HUES48 (cell line): ENCODE measurements at regions not wholly inside any gene's neighbourhood (a gene's known extent, or its start where the extent isn't known, plus 50 kb on each side); places are given as distances from the start of the nearest gene placed in this dataset.

Experiments used
- H3K27ac ChIP-seq: one replicate; pipeline ENCODE4 v1.7.0; 2013; ENCODE audit warnings: low read depth, low read length, inconsistent platforms
- H3K27me3 ChIP-seq: 2 replicates; pipeline ENCODE4 v1.6.1; 2013; ENCODE audit warnings: mild to moderate bottlenecking, low read length; ENCODE audit not compliant: control insufficient read depth, insufficient read depth
- H3K36me3 ChIP-seq: 2 replicates; pipeline ENCODE4 v1.6.1; 2013; ENCODE audit warnings: low read length; ENCODE audit not compliant: control insufficient read depth, insufficient read depth
- H3K4me1 ChIP-seq: 2 replicates; pipeline ENCODE4 v1.6.1; 2013; ENCODE audit warnings: mild to moderate bottlenecking, low read length; ENCODE audit not compliant: control insufficient read depth, insufficient read depth
- H3K4me3 ChIP-seq: 2 replicates; pipeline ENCODE4 v1.5.1; 2013; ENCODE audit warnings: mild to moderate bottlenecking, low read depth, low read length
- H3K9ac ChIP-seq: 2 replicates; pipeline ENCODE4 v1.6.1; 2013; ENCODE audit warnings: mild to moderate bottlenecking, low read depth, low read length, moderate library complexity
- H3K9me3 ChIP-seq: 2 replicates; pipeline ENCODE4 v1.6.1; 2013; ENCODE audit warnings: low read length; ENCODE audit not compliant: control insufficient read depth, insufficient read depth

- no peaks in the 10 kb centered on the region for H3K9me3 ChIP-seq
- no peak overlapping the region for H3K9ac ChIP-seq
- no peaks in the 10 kb centered on the region for H3K27me3 ChIP-seq
- H3K36me3 ChIP-seq, result no peaks in the 10 kb centered on the region
- H3K4me1 ChIP-seq, result no peaks in the 10 kb centered on the region
- H3K27ac ChIP-seq, result no peak overlapping the region
- H3K4me3 ChIP-seq, result no peak overlapping the region
Measured at GRCh38 chr5:6085341-6085860, 292.9 kb downstream of the MED10 start.

GRCh38 chr5:6084836-6085235 lies 293.5 kb downstream of the MED10 start:
- H3K27me3 ChIP-seq, result no peaks in the 10 kb centered on the region
- H3K4me3 ChIP-seq, result no peak overlapping the region
- no peak overlapping the region for H3K9ac ChIP-seq
- no peaks in the 10 kb centered on the region for H3K36me3 ChIP-seq
- H3K27ac ChIP-seq, result no peak overlapping the region
- no peaks in the 10 kb centered on the region for H3K9me3 ChIP-seq
- no peaks in the 10 kb centered on the region for H3K4me1 ChIP-seq

GRCh38 chr5:6084376-6084775 lies 294.0 kb downstream of the MED10 start:
- H3K4me3 ChIP-seq, result no peak overlapping the region
- H3K36me3 ChIP-seq, result no peaks in the 10 kb centered on the region
- no peak overlapping the region for H3K9ac ChIP-seq
- no peaks in the 10 kb centered on the region for H3K27me3 ChIP-seq
- no peaks in the 10 kb centered on the region for H3K4me1 ChIP-seq
- H3K27ac ChIP-seq, result no peak overlapping the region
- no peaks in the 10 kb centered on the region for H3K9me3 ChIP-seq

- Histone ChIP-seq H3K4me1 (no peaks in the 10 kb centered on the region), H3K9ac (no peak overlapping the region), H3K27me3 (no peaks in the 10 kb centered on the region), H3K4me3 (no peak overlapping the region), H3K27ac (no peak overlapping the region), H3K9me3 (no peaks in the 10 kb centered on the region), H3K36me3 (no peaks in the 10 kb centered on the region)
Measured at GRCh38 chr5:6083311-6083978, 294.9 kb downstream of the MED10 start.

GRCh38 chr5:6082685-6083084 lies 295.7 kb downstream of the MED10 start:
- no peaks in the 10 kb centered on the region for H3K9me3 ChIP-seq
- H3K4me3 ChIP-seq, result no peak overlapping the region
- no peak overlapping the region for H3K27ac ChIP-seq
- H3K27me3 ChIP-seq, result no peaks in the 10 kb centered on the region
- H3K9ac ChIP-seq, result no peak overlapping the region
- no peaks in the 10 kb centered on the region for H3K36me3 ChIP-seq
- no peaks in the 10 kb centered on the region for H3K4me1 ChIP-seq

GRCh38 chr5:6081727-6082210 lies 296.6 kb downstream of the MED10 start:
- no peak overlapping the region for H3K27ac ChIP-seq
- H3K36me3 ChIP-seq, result no peaks in the 10 kb centered on the region
- no peaks in the 10 kb centered on the region for H3K27me3 ChIP-seq
- H3K4me3 ChIP-seq, result no peak overlapping the region
- H3K9me3 ChIP-seq, result no peaks in the 10 kb centered on the region
- no peak overlapping the region for H3K9ac ChIP-seq
- no peaks in the 10 kb centered on the region for H3K4me1 ChIP-seq

- Histone ChIP-seq H3K9me3 (no peaks in the 10 kb centered on the region), H3K4me3 (no peak overlapping the region), H3K4me1 (no peaks in the 10 kb centered on the region), H3K27me3 (no peaks in the 10 kb centered on the region), H3K27ac (no peak overlapping the region), H3K9ac (no peak overlapping the region), H3K36me3 (no peaks in the 10 kb centered on the region)
Measured at GRCh38 chr5:6080930-6081726, 297.2 kb downstream of the MED10 start.

GRCh38 chr5:6080436-6080835 lies 297.9 kb downstream of the MED10 start:
- Histone ChIP-seq H3K4me1 (no peaks in the 10 kb centered on the region), H3K27me3 (no peaks in the 10 kb centered on the region)

GRCh38 chr5:6078881-6079280 lies 299.5 kb downstream of the MED10 start:
- Histone ChIP-seq H3K9me3 (no peaks in the 10 kb centered on the region), H3K4me1 (no peaks in the 10 kb centered on the region), H3K27me3 (no peaks in the 10 kb centered on the region), H3K4me3 (no peak overlapping the region), H3K9ac (no peak overlapping the region), H3K36me3 (no peaks in the 10 kb centered on the region), H3K27ac (no peak overlapping the region)

More at GRCh38 chr5:6080436-6080835, 297.9 kb downstream of the MED10 start:
- Histone ChIP-seq H3K9me3 (no peaks in the 10 kb centered on the region), H3K36me3 (no peaks in the 10 kb centered on the region), H3K9ac (no peak overlapping the region), H3K4me3 (no peak overlapping the region), H3K27ac (no peak overlapping the region)

GRCh38 chr5:6076341-6077239 lies 301.8 kb downstream of the MED10 start:
- H3K36me3 ChIP-seq, result no peaks in the 10 kb centered on the region
- no peaks in the 10 kb centered on the region for H3K27me3 ChIP-seq

More at GRCh38 chr5:6076341-6077239, 301.8 kb downstream of the MED10 start:
- Histone ChIP-seq H3K9ac (no peak overlapping the region), H3K27ac (no peak overlapping the region), H3K4me3 (no peak overlapping the region), H3K4me1 (no peaks in the 10 kb centered on the region), H3K9me3 (no peaks in the 10 kb centered on the region)
